PC-9 (cell line): ENCODE measurements at regions not wholly inside any gene's neighbourhood (a gene's known extent, or its start where the extent isn't known, plus 50 kb on each side); places are given as distances from the start of the nearest gene placed in this dataset.

Experiments used
- BruUV-seq: library from RNA; stranded (reverse); fragments of 400-500 nt; replicated peaks from 2 replicates; lab custom pipeline; 2021; lab: Mats Ljungman, UMichigan
- CTCF ChIA-PET: fragments of 300-600 bp; sonication (Branson Sonifier 250); formaldehyde crosslinking; loops from one replicate; lab custom pipeline; 2022; ENCODE audit warnings: antibody characterized with exemption; lab: Charles Lee
- POLR2A ChIA-PET: fragments of 300-600 bp; sonication (Branson Sonifier 250); formaldehyde crosslinking; loops from one replicate; lab custom pipeline; 2022; ENCODE audit warnings: antibody characterized with exemption; ENCODE audit not compliant: unreplicated experiment; lab: Charles Lee
- DNase-seq, 2 experiments: peaks; one replicate each; pipeline versions ENCODE4 v3.0.0 to v3.0.0-alpha.2; 2015 to 2022; ENCODE audit warnings: mixed read lengths in 1 of 2
- H2AFZ ChIP-seq: fragments of 200-600 bp; sonication (generic); 2 replicates; pipeline ENCODE4 v1.8.1; 2017; ENCODE audit warnings: antibody characterized with exemption
- H3F3A ChIP-seq: fragments of 200-600 bp; sonication (generic); 2 replicates; pipeline ENCODE4 v1.8.1; 2017; ENCODE audit warnings: antibody characterized with exemption, mild to moderate bottlenecking, low read depth; ENCODE audit not compliant: insufficient read depth
- H3K27ac ChIP-seq: fragments of 200-600 bp; sonication (generic); 2 replicates; pipeline ENCODE4 v1.6.1; 2016; ENCODE audit warnings: mixed run types
- H3K27me3 ChIP-seq: fragments of 200-600 bp; sonication (generic); 2 replicates; pipeline ENCODE4 v1.6.1; 2016; ENCODE audit warnings: low read depth, mixed run types; ENCODE audit not compliant: insufficient read depth
- H3K36me3 ChIP-seq: fragments of 200-600 bp; sonication (generic); 2 replicates; pipeline ENCODE4 v1.6.1; 2016; ENCODE audit warnings: low read depth, mixed run types
- H3K4me1 ChIP-seq: fragments of 200-600 bp; sonication (generic); replicated peaks from 2 replicates; pipeline ENCODE4 v1.6.1; 2016; ENCODE audit warnings: mixed run types; ENCODE audit not compliant: insufficient read depth
- H3K4me2 ChIP-seq: fragments of 200-600 bp; sonication (generic); 2 replicates; pipeline ENCODE4 v1.6.1; 2017; ENCODE audit warnings: mixed run types
- H3K4me3 ChIP-seq: fragments of 200-600 bp; sonication (generic); 2 replicates; pipeline ENCODE4 v1.6.1; 2016; ENCODE audit warnings: mixed run types
- H3K79me2 ChIP-seq: fragments of 200-600 bp; sonication (generic); 2 replicates; pipeline ENCODE4 v1.6.1; 2017; ENCODE audit warnings: low read depth, mixed run types
- H3K9me2 ChIP-seq: fragments of 200-600 bp; sonication (generic); 2 replicates; pipeline ENCODE4 v1.8.1; 2017; ENCODE audit warnings: mild to moderate bottlenecking; ENCODE audit not compliant: insufficient read depth
- H3K9me3 ChIP-seq: fragments of 200-600 bp; sonication (generic); 2 replicates; pipeline ENCODE4 v1.8.1; 2016; ENCODE audit warnings: low read depth; ENCODE audit not compliant: insufficient read depth
- H4K20me1 ChIP-seq: fragments of 200-600 bp; sonication (generic); 2 replicates; pipeline ENCODE4 v1.8.1; 2017; ENCODE audit not compliant: insufficient read depth
- EZH2 ChIP-seq: fragments of 200-600 bp; sonication (generic); IDR thresholded peaks from 2 replicates; pipeline ENCODE4 v1.8.0; 2017; ENCODE audit warnings: antibody characterized with exemption, low read depth
- intact Hi-C: fragments of 100-400 bp; cut with micrococcal nuclease; formaldehyde crosslinking; loops from one replicate; pipeline ENCODE4 v1.10.0; 2022; ENCODE audit not compliant: unreplicated experiment
- TF ChIP-seq, protein P1 (sequence below): fragments of 200-600 bp; sonication (generic); conservative IDR thresholded peaks from 2 replicates; pipeline ENCODE4 v1.6.1; 2017; ENCODE audit warnings: mixed run types, antibody characterized with exemption, mild to moderate bottlenecking, moderate library complexity

DNA sequence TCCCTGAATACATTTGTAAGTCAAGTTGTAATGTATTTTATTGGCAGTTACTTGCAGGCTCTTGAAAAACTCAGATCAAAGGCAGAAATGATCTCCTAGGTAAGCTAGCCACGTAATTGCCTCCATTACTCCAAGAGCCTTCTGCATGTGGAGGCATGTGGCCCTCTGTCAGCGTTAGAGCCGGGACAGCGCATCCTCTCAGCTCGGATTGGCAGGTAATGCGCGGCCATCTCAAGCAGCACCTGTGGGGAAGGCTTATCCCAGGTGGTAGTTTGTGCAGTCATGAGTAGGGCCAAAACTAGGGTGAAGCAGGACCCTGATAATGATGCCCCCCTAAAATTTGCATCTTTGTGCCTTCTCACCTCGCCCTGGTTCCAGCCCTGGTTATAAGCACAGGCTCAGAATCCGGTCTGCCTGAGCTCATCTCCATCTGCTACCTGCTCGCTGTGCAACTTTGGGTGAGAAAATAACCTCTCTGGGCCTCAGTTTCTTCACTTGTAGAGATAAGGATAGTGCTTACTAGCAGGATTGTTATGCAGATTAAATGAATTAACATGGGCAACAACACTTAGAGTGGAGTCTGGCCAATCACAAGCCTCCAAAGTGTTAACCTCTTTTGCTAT, 157.5 kb upstream of the PMEPA1 start:
- ChIA-PET POLR2A (no interaction called here), CTCF (no interaction called here)
- H4K20me1 ChIP-seq: no peaks in the 10 kb centered on the region
- intact Hi-C loops: no loop called here
- no peaks in the 10 kb centered on the region for H3K9me2 ChIP-seq
- no peak overlapping the region for H3K4me3 ChIP-seq
- H3K4me1 ChIP-seq: no peaks in the 10 kb centered on the region
- H3K9me3 ChIP-seq: no peaks in the 10 kb centered on the region
- no peak overlapping the region for H2AFZ ChIP-seq
- no peaks in the 10 kb centered on the region for H3K79me2 ChIP-seq
- no peak overlapping the region for H3K4me2 ChIP-seq
- TF ChIP-seq, protein P1, sequence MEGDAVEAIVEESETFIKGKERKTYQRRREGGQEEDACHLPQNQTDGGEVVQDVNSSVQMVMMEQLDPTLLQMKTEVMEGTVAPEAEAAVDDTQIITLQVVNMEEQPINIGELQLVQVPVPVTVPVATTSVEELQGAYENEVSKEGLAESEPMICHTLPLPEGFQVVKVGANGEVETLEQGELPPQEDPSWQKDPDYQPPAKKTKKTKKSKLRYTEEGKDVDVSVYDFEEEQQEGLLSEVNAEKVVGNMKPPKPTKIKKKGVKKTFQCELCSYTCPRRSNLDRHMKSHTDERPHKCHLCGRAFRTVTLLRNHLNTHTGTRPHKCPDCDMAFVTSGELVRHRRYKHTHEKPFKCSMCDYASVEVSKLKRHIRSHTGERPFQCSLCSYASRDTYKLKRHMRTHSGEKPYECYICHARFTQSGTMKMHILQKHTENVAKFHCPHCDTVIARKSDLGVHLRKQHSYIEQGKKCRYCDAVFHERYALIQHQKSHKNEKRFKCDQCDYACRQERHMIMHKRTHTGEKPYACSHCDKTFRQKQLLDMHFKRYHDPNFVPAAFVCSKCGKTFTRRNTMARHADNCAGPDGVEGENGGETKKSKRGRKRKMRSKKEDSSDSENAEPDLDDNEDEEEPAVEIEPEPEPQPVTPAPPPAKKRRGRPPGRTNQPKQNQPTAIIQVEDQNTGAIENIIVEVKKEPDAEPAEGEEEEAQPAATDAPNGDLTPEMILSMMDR: no peak
- no peak for TF ChIP-seq EZH2
- DNase-seq: no peak
- H3K27me3 ChIP-seq: no peaks in the 10 kb centered on the region
- BruUV-seq: no TSS peak
- H3K27ac ChIP-seq: no peak overlapping the region
- H3F3A ChIP-seq: no peaks in the 10 kb centered on the region
- H3K36me3 ChIP-seq: no peaks in the 10 kb centered on the region

DNA sequence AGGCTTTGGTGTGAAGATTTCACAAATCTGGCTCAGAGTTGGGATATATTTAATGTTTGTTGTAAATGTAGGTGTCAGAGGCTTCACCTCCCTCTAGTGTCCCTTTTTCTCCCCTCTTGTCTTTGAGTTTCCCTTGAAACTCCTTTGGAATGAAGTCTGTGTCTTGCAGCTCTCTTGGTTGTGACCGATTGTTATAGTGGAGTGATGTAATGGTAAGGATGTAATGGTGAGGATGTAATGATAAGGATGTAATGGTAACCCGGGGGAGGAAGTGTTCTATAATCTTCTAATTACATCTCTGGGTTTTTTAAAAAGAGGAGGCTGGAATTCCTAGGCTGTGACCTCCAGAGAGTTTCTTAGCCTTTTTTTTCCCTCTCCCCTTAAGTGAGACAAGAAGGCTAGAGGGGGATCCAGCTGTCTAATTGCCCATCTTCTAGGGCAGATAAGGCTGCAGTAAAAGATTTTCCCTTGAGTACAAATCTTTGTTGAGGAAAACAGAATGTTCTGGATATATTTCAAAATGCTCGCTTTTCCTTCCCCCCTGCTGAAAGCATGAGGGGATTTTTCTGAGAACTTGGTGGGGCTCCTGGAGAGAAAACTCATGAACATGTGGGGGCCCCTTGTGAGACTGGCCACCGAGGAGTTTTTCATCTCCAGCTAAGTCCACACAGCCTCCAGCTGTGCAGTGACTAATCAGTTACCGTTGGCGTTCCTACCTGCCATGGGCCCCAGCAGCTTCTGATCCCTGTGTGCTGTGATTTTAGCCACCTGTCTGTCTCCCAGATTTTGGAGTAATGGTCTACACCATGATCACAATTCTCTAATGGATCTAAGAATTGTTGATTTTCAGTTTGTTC, 156.7 kb upstream of the PMEPA1 start:
- DNase-seq: no peak
- POLR2A ChIA-PET: no interaction called here
- Histone ChIP-seq H3K27me3 (no peaks in the 10 kb centered on the region), H3K79me2 (no peaks in the 10 kb centered on the region), H3K4me1 (no peaks in the 10 kb centered on the region), H3K9me2 (no peaks in the 10 kb centered on the region), H3K9me3 (no peaks in the 10 kb centered on the region), H3K4me3 (no peak overlapping the region), H3K27ac (no peak overlapping the region), H4K20me1 (no peaks in the 10 kb centered on the region), H3K36me3 (no peaks in the 10 kb centered on the region), H3F3A (no peaks in the 10 kb centered on the region), H2AFZ (no peak overlapping the region), H3K4me2 (no peak overlapping the region)
- CTCF ChIA-PET: no interaction called here
- TF ChIP-seq, protein P1: no peak
- TF ChIP-seq EZH2: no peak
- no TSS peak for BruUV-seq
- intact Hi-C loops: no loop called here

DNA sequence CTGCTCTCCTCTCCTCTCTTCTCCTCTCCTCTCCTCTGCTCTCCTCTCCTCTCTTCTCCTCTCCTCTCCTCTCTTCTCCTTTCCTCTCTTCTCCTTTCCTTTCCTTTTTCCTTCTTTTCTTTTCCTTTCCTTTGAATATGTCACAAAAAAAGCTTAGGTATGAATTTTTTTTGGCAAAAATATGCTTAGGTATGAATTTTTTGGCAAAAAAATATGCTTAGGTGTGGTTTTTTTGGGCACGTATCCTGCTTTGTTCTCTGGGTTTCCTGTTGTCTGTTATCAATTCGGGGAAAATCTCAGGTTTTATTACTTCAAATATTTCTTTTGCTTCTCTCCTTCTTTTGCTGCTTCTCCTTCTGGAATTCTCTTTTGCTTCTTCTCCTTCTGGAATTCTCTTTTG, 155.5 kb upstream of the PMEPA1 start:
- CTCF ChIA-PET: no interaction called here
- Histone ChIP-seq H3K36me3 (no peaks in the 10 kb centered on the region), H4K20me1 (no peaks in the 10 kb centered on the region), H3K9me3 (no peaks in the 10 kb centered on the region), H3K79me2 (no peaks in the 10 kb centered on the region), H3K27ac (no peak overlapping the region), H3K27me3 (no peaks in the 10 kb centered on the region), H3K4me3 (no peak overlapping the region), H3K4me2 (no peak overlapping the region), H2AFZ (no peak overlapping the region), H3K4me1 (no peaks in the 10 kb centered on the region), H3K9me2 (no peaks in the 10 kb centered on the region), H3F3A (no peaks in the 10 kb centered on the region)
- POLR2A ChIA-PET: no interaction called here
- TF ChIP-seq EZH2: no peak
- TF ChIP-seq, protein P1: no peak
- intact Hi-C loops: no loop called here
- DNase-seq: no peak
- BruUV-seq: no TSS peak
